Upper lobe of left lung (tissue), 6 donors: ENCODE measurements at regions not wholly inside any gene's neighbourhood (a gene's known extent, or its start where the extent isn't known, plus 50 kb on each side); places are given as distances from the start of the nearest gene placed in this dataset.

Source experiments
- ATAC-seq, 2 donors: fragments of 200-7000 bp; cut with Tn5 transposase; one replicate each; pipeline ENCODE4 v1.9.1; 2022; ENCODE audit warnings: mild to moderate bottlenecking in 2 of 2, moderate library complexity in 2 of 2; ENCODE audit not compliant: low FRiP score in 2 of 2
- DNase-seq, 2 donors: peaks; one replicate each; pipeline ENCODE4 v3.0.0-alpha.2; 2019 to 2020
- H3K27ac ChIP-seq, 4 donors: fragments of 200-600 bp; sonication (generic); one replicate each; pipeline ENCODE4 v1.5.1; 2016 to 2019
- H3K27me3 ChIP-seq, 4 donors: fragments of 200-600 bp; sonication (generic); one replicate each; pipeline ENCODE4 v1.5.1; 2017 to 2019
- H3K36me3 ChIP-seq, 4 donors: fragments of 200-600 bp; sonication (generic); one replicate each; pipeline ENCODE4 v1.5.1; 2016 to 2019
- H3K4me1 ChIP-seq, 4 donors: fragments of 200-600 bp; sonication (generic); one replicate each; pipeline ENCODE4 v1.5.1; 2018 to 2019
- H3K4me3 ChIP-seq, 4 donors: fragments of 200-600 bp; sonication (generic); one replicate each; pipeline ENCODE4 v1.5.1; 2017 to 2019; ENCODE audit warnings: mild to moderate bottlenecking in 2 of 4, moderate library complexity in 1 of 4
- H3K9me3 ChIP-seq, 4 donors: fragments of 200-600 bp; sonication (generic); one replicate each; pipeline ENCODE4 v1.5.1; 2018 to 2019
- CTCF ChIP-seq, 6 experiments: fragments of 450-650 bp in 4 of 6; fragments of 200-600 bp in 2 of 6; sonication (generic) in 2 of 6; IDR thresholded peaks; one replicate each; pipeline ENCODE4 v1.5.1; 2016 to 2019; ENCODE audit warnings: antibody characterized with exemption in 6 of 6
- EP300 ChIP-seq, 4 donors: sonication (generic); formaldehyde crosslinking; IDR thresholded peaks; one replicate each; pipeline ENCODE4 v1.5.1; 2017; ENCODE audit warnings: antibody characterized with exemption in 4 of 4, control low read depth in 2 of 4
- POLR2A ChIP-seq, 4 donors: fragments of 450-650 bp; IDR thresholded peaks; one replicate each; pipeline ENCODE4 v1.5.1; 2016 to 2017; ENCODE audit warnings: antibody characterized with exemption in 4 of 4, mild to moderate bottlenecking in 2 of 4
- POLR2AphosphoS5 ChIP-seq, 2 donors: sonication (generic); formaldehyde crosslinking; IDR thresholded peaks; one replicate each; pipeline ENCODE4 v1.5.1; 2017; ENCODE audit warnings: antibody characterized with exemption in 2 of 2
- WGBS, 2 donors: methylation state at CpG; one replicate each; pipeline ENCODE4 v1.1.5; 2017 to 2018; 5-methylcytosine and 5-hydroxymethylcytosine counted together
- donor health status: DM: no; HTN: no; CAD: no; lungs with moderate emphysema.
- donor health status: DM: no; HTN: yes; CAD: no; lungs with severe emphysema.

- ATAC-seq = no peak
- no peak for DNase-seq
- no peak for TF ChIP-seq POLR2AphosphoS5 (IDR thresholded peaks at IDR 0.05)
- no peak for TF ChIP-seq POLR2A (IDR thresholded peaks at IDR 0.05)
- TF ChIP-seq EP300 (IDR thresholded peaks at IDR 0.05) = no peak
- no peak for TF ChIP-seq CTCF (IDR thresholded peaks at IDR 0.05)
- Histone ChIP-seq H3K9me3 (no peaks in the 10 kb centered on the region), H3K27me3 (no peaks in the 10 kb centered on the region), H3K27ac (no peak overlapping the region), H3K4me3 (no peak overlapping the region), H3K36me3 (no peaks in the 10 kb centered on the region), H3K4me1 (no peaks in the 10 kb centered on the region)
- WGBS, 2 donors = 74 to 83% methylated on average over 3 of the region's 3 CpGs
Measured at GRCh38 chr2:67713376-67713775, 316.2 kb downstream of the ETAA1 start.

- Histone ChIP-seq H3K4me3 (no peak overlapping the region), H3K36me3 (no peaks in the 10 kb centered on the region), H3K9me3 (peaks cover 0 to 6% (median 0%) of the 10 kb centered on the region in 4 donors), H3K27ac (no peak overlapping the region), H3K4me1 (no peaks in the 10 kb centered on the region), H3K27me3 (no peaks in the 10 kb centered on the region)
- TF ChIP-seq CTCF (IDR thresholded peaks at IDR 0.05) (no peak), EP300 (IDR thresholded peaks at IDR 0.05) (no peak), POLR2AphosphoS5 (IDR thresholded peaks at IDR 0.05) (no peak), POLR2A (IDR thresholded peaks at IDR 0.05) (no peak)
- WGBS, 2 donors = 78 to 93% methylated on average over 1 of the region's 1 CpG
- ATAC-seq (no peak), DNase-seq (no peak)
Measured at GRCh38 chr2:67716895-67717396, 319.8 kb downstream of the ETAA1 start.

- TF ChIP-seq EP300 (IDR thresholded peaks at IDR 0.05) (no peak), POLR2A (IDR thresholded peaks at IDR 0.05) (no peak), POLR2AphosphoS5 (IDR thresholded peaks at IDR 0.05) (no peak), CTCF (IDR thresholded peaks at IDR 0.05) (no peak)
- Histone ChIP-seq H3K36me3 (no peaks in the 10 kb centered on the region), H3K27me3 (no peaks in the 10 kb centered on the region), H3K27ac (no peak overlapping the region), H3K4me1 (no peaks in the 10 kb centered on the region), H3K9me3 (peaks cover 0 to 6% (median 0%) of the 10 kb centered on the region in 4 donors), H3K4me3 (no peak overlapping the region)
- ATAC-seq (no peak), DNase-seq (no peak)
Measured at GRCh38 chr2:67717692-67718091, 320.6 kb downstream of the ETAA1 start.

GRCh38 chr2:67719351-67719750 lies 322.2 kb downstream of the ETAA1 start:
- no peaks in the 10 kb centered on the region for H3K36me3 ChIP-seq
- H3K27ac ChIP-seq = no peak overlapping the region
- no peaks in the 10 kb centered on the region for H3K27me3 ChIP-seq
- no peak overlapping the region for H3K4me3 ChIP-seq
- DNase-seq (no peak), ATAC-seq (no peak)
- 82 to 86% methylated on average over 2 of the region's 2 CpGs for WGBS, 2 donors
- H3K4me1 ChIP-seq = no peaks in the 10 kb centered on the region
- H3K9me3 ChIP-seq = peaks cover 0 to 6% (median 0%) of the 10 kb centered on the region in 4 donors
- TF ChIP-seq CTCF (IDR thresholded peaks at IDR 0.05) = no peak
- no peak for TF ChIP-seq POLR2A (IDR thresholded peaks at IDR 0.05)
- no peak for TF ChIP-seq POLR2AphosphoS5 (IDR thresholded peaks at IDR 0.05)
- TF ChIP-seq EP300 (IDR thresholded peaks at IDR 0.05) = no peak

- 93 to 100% methylated on average over 1 of the region's 1 CpG for WGBS, 2 donors
- Histone ChIP-seq H3K4me1 (no peaks in the 10 kb centered on the region), H3K27ac (no peak overlapping the region), H3K36me3 (no peaks in the 10 kb centered on the region), H3K9me3 (peaks cover 0 to 6% (median 0%) of the 10 kb centered on the region in 4 donors), H3K27me3 (no peaks in the 10 kb centered on the region), H3K4me3 (no peak overlapping the region)
- DNase-seq (no peak), ATAC-seq (no peak)
- TF ChIP-seq POLR2A (IDR thresholded peaks at IDR 0.05) = no peak
- TF ChIP-seq EP300 (IDR thresholded peaks at IDR 0.05) = no peak
- no peak for TF ChIP-seq CTCF (IDR thresholded peaks at IDR 0.05)
- TF ChIP-seq POLR2AphosphoS5 (IDR thresholded peaks at IDR 0.05) = no peak
Measured at GRCh38 chr2:67721516-67721915, 324.4 kb downstream of the ETAA1 start.
